Gastrocnemius medialis (tissue), 4 donors: ENCODE measurements at regions not wholly inside any gene's neighbourhood (a gene's known extent, or its start where the extent isn't known, plus 50 kb on each side); places are given as distances from the start of the nearest gene placed in this dataset.

Source experiments
- POLR2A ChIP-seq, 2 donors: fragments of 450-650 bp; IDR thresholded peaks; one replicate each; pipeline ENCODE4 v1.6.1; 2017; ENCODE audit warnings: antibody characterized with exemption in 2 of 2, mild to moderate bottlenecking in 2 of 2, moderate library complexity in 2 of 2
- TF ChIP-seq, protein P1 (sequence below), 5 experiments: fragments of 450-650 bp in 3 of 5; fragments of 200-600 bp in 2 of 5; sonication (generic) in 2 of 5; IDR thresholded peaks in 4 of 5; conservative IDR thresholded peaks in 1 of 5; 1 replicate in 4 of 5; 2 replicates in 1 of 5; pipeline ENCODE4 v1.5.1; 2016 to 2019; ENCODE audit warnings: antibody characterized with exemption in 5 of 5, mild to moderate bottlenecking in 3 of 5, moderate library complexity in 3 of 5

DNA sequence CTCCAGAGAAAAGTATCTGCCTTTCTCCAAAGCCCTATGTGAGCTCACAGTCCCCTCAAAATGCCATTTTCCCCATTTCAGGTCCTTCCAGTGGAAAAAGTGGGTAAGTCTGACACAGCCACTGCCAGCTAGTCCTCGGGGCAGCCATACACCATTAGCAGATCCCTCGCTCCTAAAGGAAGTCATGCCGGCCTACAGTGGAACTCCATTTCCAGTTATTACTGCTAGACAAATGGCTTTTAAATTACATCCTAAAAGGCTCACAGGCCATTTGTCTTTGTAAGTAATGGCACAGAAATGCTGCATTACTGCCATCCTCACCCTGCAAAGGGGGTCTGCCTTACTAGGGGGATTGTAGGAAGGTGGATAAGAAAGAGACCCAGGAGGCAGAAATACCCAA is 259.4 kb upstream of the SIX2 start:
- TF ChIP-seq, protein P1, sequence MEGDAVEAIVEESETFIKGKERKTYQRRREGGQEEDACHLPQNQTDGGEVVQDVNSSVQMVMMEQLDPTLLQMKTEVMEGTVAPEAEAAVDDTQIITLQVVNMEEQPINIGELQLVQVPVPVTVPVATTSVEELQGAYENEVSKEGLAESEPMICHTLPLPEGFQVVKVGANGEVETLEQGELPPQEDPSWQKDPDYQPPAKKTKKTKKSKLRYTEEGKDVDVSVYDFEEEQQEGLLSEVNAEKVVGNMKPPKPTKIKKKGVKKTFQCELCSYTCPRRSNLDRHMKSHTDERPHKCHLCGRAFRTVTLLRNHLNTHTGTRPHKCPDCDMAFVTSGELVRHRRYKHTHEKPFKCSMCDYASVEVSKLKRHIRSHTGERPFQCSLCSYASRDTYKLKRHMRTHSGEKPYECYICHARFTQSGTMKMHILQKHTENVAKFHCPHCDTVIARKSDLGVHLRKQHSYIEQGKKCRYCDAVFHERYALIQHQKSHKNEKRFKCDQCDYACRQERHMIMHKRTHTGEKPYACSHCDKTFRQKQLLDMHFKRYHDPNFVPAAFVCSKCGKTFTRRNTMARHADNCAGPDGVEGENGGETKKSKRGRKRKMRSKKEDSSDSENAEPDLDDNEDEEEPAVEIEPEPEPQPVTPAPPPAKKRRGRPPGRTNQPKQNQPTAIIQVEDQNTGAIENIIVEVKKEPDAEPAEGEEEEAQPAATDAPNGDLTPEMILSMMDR (IDR thresholded peaks at IDR 0.05 in 4 of 5, conservative IDR thresholded peaks at IDR 0.05 in 1 of 5), result no peak
- TF ChIP-seq POLR2A (IDR thresholded peaks at IDR 0.05), result no peak
